ENCODE measurements at regions not wholly inside any gene's neighbourhood (a gene's known extent, or its start where the extent isn't known, plus 50 kb on each side); places are given as distances from the start of the nearest gene placed in this dataset.

DNA sequence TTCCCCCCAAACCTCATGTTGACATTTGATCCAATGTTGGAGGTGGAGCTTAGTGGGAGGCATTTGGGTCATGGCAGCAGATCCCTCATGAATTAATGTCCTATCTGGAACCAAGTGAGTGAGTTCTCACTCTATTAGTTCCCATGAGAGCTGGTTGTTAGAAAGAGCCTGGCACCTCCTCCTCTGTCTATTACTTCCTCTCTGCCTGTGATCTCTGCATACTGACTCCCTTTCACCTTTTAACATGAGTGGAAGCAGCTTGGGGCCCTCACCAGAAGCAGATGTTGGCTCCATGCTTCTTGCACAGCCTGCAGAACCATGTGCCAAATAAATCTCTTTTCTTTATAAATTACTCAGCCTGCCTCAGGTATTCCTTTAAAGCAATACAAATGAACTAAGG lies 127.3 kb upstream of the RALGAPA2 start:
- intact Hi-C loops (cut with DNase I): no loop called here
- no peak for DNase-seq
- H3K4me3 ChIP-seq: no peak overlapping the region
- no peaks in the 10 kb centered on the region for H3K4me1 ChIP-seq (replicated peaks in 1 of 2)
- TF ChIP-seq, protein P1, sequence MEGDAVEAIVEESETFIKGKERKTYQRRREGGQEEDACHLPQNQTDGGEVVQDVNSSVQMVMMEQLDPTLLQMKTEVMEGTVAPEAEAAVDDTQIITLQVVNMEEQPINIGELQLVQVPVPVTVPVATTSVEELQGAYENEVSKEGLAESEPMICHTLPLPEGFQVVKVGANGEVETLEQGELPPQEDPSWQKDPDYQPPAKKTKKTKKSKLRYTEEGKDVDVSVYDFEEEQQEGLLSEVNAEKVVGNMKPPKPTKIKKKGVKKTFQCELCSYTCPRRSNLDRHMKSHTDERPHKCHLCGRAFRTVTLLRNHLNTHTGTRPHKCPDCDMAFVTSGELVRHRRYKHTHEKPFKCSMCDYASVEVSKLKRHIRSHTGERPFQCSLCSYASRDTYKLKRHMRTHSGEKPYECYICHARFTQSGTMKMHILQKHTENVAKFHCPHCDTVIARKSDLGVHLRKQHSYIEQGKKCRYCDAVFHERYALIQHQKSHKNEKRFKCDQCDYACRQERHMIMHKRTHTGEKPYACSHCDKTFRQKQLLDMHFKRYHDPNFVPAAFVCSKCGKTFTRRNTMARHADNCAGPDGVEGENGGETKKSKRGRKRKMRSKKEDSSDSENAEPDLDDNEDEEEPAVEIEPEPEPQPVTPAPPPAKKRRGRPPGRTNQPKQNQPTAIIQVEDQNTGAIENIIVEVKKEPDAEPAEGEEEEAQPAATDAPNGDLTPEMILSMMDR (IDR thresholded peaks at IDR 0.05): no peak
- TF ChIP-seq POLR2A (IDR thresholded peaks at IDR 0.05): no peak
- no peaks in the 10 kb centered on the region for H3K9me3 ChIP-seq (replicated peaks in 1 of 3)
- no peaks in the 10 kb centered on the region for H3K36me3 ChIP-seq (replicated peaks in 1 of 2)
- no peak overlapping the region for H3K27ac ChIP-seq
- no peaks in the 10 kb centered on the region for H3K27me3 ChIP-seq

DNA sequence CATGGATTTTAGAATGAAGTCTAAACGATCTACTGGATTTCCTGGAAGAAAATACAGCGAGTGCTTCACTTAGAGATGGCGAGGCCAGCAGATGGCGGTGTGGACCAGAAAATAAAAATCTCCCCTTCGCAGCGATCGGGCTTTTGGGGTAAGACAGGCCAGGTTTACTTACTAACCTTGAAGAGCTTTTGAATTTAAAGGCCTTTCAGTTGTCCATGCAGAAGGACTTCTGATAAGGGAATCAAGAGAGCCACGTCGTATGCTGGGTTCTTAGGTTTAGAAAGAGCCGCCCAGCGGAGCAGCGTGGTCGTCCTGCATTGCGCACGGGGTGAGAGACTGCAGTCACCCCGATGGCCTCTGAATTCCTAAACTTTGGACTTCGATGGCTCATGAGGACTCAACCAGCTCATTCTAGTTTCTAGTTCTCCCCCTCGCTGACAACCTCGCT lies 125.2 kb upstream of the RALGAPA2 start:
- DNase-seq: peak; percentile 20 to 67 (median 48)
- intact Hi-C loops (cut with DNase I): no loop called here
- 31 to 39% (median 33%) methylated on average over 19 of the region's 19 CpGs for WGBS, 4 donors
- Histone ChIP-seq H3K27ac (no peak overlapping the region), H3K36me3 (replicated peaks in 1 of 2) (no peaks in the 10 kb centered on the region), H3K4me3 (no peak overlapping the region), H3K27me3 (no peaks in the 10 kb centered on the region), H3K4me1 (replicated peaks in 1 of 2) (no peaks in the 10 kb centered on the region), H3K9me3 (replicated peaks in 1 of 3) (no peaks in the 10 kb centered on the region)
- TF ChIP-seq, protein P1 (IDR thresholded peaks at IDR 0.05): peak; percentile 40 to 72 (median 56)
- no peak for TF ChIP-seq POLR2A (IDR thresholded peaks at IDR 0.05)

DNA sequence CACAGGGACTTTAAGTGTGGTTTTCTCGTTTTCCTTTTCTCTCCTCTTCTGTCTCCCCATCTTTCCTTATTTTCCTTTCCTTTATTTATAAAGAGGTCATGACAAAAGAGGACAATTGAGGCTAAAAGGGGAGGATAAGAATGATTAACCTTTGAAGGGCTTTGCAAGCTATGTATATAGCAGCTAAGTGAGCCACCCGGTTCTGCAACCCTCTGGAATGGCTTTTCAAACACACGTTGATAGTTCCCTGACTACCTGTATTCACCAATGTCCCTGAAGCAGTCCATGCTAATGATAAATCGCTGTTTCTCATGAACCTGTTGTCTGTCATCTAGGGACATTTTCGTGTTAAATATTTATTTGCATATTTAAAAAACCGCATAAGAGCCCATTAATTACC lies 124.4 kb upstream of the RALGAPA2 start:
- no peak overlapping the region for H3K27ac ChIP-seq
- H3K27me3 ChIP-seq: no peaks in the 10 kb centered on the region
- no peaks in the 10 kb centered on the region for H3K36me3 ChIP-seq (replicated peaks in 1 of 2)
- no peaks in the 10 kb centered on the region for H3K4me1 ChIP-seq (replicated peaks in 1 of 2)
- intact Hi-C loops (cut with DNase I): no loop called here
- no peak for TF ChIP-seq POLR2A (IDR thresholded peaks at IDR 0.05)
- TF ChIP-seq, protein P1 (IDR thresholded peaks at IDR 0.05): no peak
- no peaks in the 10 kb centered on the region for H3K9me3 ChIP-seq (replicated peaks in 1 of 3)
- no peak for DNase-seq
- 44 to 61% (median 49%) methylated on average over 6 of the region's 6 CpGs for WGBS, 4 donors
- no peak overlapping the region for H3K4me3 ChIP-seq

DNA sequence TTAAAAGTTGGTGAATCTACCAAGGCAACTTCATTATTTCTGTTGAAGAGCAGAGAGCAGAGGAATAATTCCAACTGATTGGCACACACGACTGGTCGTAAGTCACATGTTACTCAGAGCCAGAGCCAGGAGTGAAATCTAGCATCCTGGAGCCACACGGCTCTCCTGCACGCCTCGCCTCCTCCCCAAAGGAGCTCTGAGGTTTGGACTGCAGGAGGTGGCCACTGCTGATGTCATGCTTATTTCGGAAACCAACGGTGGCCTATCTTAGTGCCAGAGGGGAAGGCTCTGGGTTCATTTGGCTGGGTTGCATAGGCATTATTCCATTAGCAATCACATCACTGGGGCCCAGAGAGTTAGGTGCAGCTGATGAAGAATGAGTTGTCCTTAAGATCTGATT lies 123.5 kb upstream of the RALGAPA2 start:
- intact Hi-C loops (cut with DNase I): no loop called here
- H3K4me3 ChIP-seq: no peak overlapping the region
- WGBS, 4 donors: 49 to 57% (median 55%) methylated on average over 7 of the region's 7 CpGs
- no peak overlapping the region for H3K27ac ChIP-seq
- no peaks in the 10 kb centered on the region for H3K9me3 ChIP-seq (replicated peaks in 1 of 3)
- H3K36me3 ChIP-seq (replicated peaks in 1 of 2): no peaks in the 10 kb centered on the region
- H3K4me1 ChIP-seq (replicated peaks in 1 of 2): no peaks in the 10 kb centered on the region
- H3K27me3 ChIP-seq: no peaks in the 10 kb centered on the region
- DNase-seq: no peak
- TF ChIP-seq, protein P1 (IDR thresholded peaks at IDR 0.05): no peak
- no peak for TF ChIP-seq POLR2A (IDR thresholded peaks at IDR 0.05)

All from adrenal gland (tissue), 9 donors.